IMR-90 (cell line): ENCODE measurements at regions not wholly inside any gene's neighbourhood (a gene's known extent, or its start where the extent isn't known, plus 50 kb on each side); places are given as distances from the start of the nearest gene placed in this dataset.

Experiments
- ATAC-seq: fragments of 200-7000 bp; cut with Tn5 transposase; 2 replicates; pipeline ENCODE4 v1.9.1; 2020; ENCODE audit warnings: low read depth, mild to moderate bottlenecking, moderate library complexity
- BruUV-seq: library from RNA; stranded (reverse); fragments of 400-500 nt; replicated peaks from 2 replicates; lab custom pipeline; 2021; lab: Mats Ljungman, UMichigan
- CTCF ChIA-PET: fragments of 300-600 bp; formaldehyde crosslinking; extraction: SDS; loops from one replicate; lab custom pipeline; 2021; ENCODE audit warnings: antibody characterized with exemption; lab: Yijun Ruan, JAX
- POLR2A ChIA-PET: fragments of 300-600 bp; sonication (Branson Sonifier 250); formaldehyde crosslinking; loops from one replicate; lab custom pipeline; 2022; ENCODE audit warnings: antibody characterized with exemption; ENCODE audit not compliant: unreplicated experiment; lab: Charles Lee
- DNase-seq: peaks from one replicate; pipeline ENCODE4 v3.0.0; 2013
- H2AFZ ChIP-seq: replicated peaks from 2 replicates; pipeline ENCODE3; 2013; ENCODE audit warnings: low read length, mild to moderate bottlenecking; ENCODE audit not compliant: poor library complexity
- H2AK5ac ChIP-seq: 2 replicates; pipeline ENCODE4 v1.6.1; 2013; ENCODE audit warnings: low read depth, low read length, inconsistent platforms
- H2AK9ac ChIP-seq: replicated peaks from 2 replicates; pipeline ENCODE3; 2013; ENCODE audit warnings: mild to moderate bottlenecking, low read depth, low read length, moderate library complexity; ENCODE audit not compliant: poor library complexity
- H2BK120ac ChIP-seq: 2 replicates; pipeline ENCODE4 v1.6.1; 2013; ENCODE audit warnings: low read depth, low read length, inconsistent platforms
- H2BK15ac ChIP-seq: 3 replicates; pipeline ENCODE4 v1.6.1; 2013; ENCODE audit warnings: low read depth, low read length, inconsistent platforms
- H2BK20ac ChIP-seq: 2 replicates; pipeline ENCODE4 v1.6.1; 2013; ENCODE audit warnings: low read depth, mild to moderate bottlenecking, inconsistent platforms, low read length, moderate library complexity
- H2BK5ac ChIP-seq: 2 replicates; pipeline ENCODE4 v1.6.1; 2013; ENCODE audit warnings: mild to moderate bottlenecking, low read depth, low read length, inconsistent platforms; ENCODE audit not compliant: poor library complexity, severe bottlenecking
- H3K14ac ChIP-seq: replicated peaks from 2 replicates; pipeline ENCODE4 v1.6.1; 2013; ENCODE audit warnings: low read depth, low read length, inconsistent platforms
- H3K18ac ChIP-seq: 2 replicates; pipeline ENCODE4 v1.6.1; 2013; ENCODE audit warnings: low read depth, low read length, control low read depth
- H3K23ac ChIP-seq: 2 replicates; pipeline ENCODE4 v1.6.1; 2013; ENCODE audit warnings: low read depth, low read length, inconsistent platforms
- H3K27ac ChIP-seq: 2 replicates; pipeline ENCODE4 v1.5.1; 2013; ENCODE audit warnings: mild to moderate bottlenecking, control low read depth, low read length; ENCODE audit not compliant: insufficient read depth
- H3K27me3 ChIP-seq: 2 replicates; pipeline ENCODE4 v1.6.1; 2013; ENCODE audit warnings: low read length; ENCODE audit not compliant: control insufficient read depth, insufficient read depth
- H3K36me3 ChIP-seq: 2 replicates; pipeline ENCODE4 v1.6.1; 2013; ENCODE audit warnings: low read length, mixed read lengths; ENCODE audit not compliant: control insufficient read depth, insufficient read depth
- H3K4ac ChIP-seq: 2 replicates; pipeline ENCODE4 v1.6.1; 2013; ENCODE audit warnings: low read depth, low read length, inconsistent platforms
- H3K4me1 ChIP-seq: 2 replicates; pipeline ENCODE4 v1.6.1; 2013; ENCODE audit warnings: low read length, mixed read lengths; ENCODE audit not compliant: control insufficient read depth, insufficient read depth
- H3K4me2 ChIP-seq: 2 replicates; pipeline ENCODE4 v1.6.1; 2013; ENCODE audit warnings: low read depth, mild to moderate bottlenecking, control low read depth, low read length, moderate library complexity
- H3K4me3 ChIP-seq: 2 replicates; pipeline ENCODE4 v1.5.1; 2013; ENCODE audit warnings: low read depth, mild to moderate bottlenecking, control low read depth, low read length, moderate library complexity; ENCODE audit not compliant: insufficient read depth
- H3K56ac ChIP-seq: 2 replicates; pipeline ENCODE4 v1.6.1; 2013; ENCODE audit warnings: low read length, inconsistent platforms; ENCODE audit not compliant: insufficient read depth; ENCODE audit errors: extremely low read depth
- H3K79me1 ChIP-seq, 2 experiments: 2 replicates each; pipeline ENCODE4 v1.6.1; 2013; ENCODE audit warnings: low read length in 2 of 2, inconsistent platforms in 1 of 2, low read depth in 1 of 2
- H3K9ac ChIP-seq: 2 replicates; pipeline ENCODE4 v1.6.1; 2013; ENCODE audit warnings: low read depth, low read length, control low read depth
- H3K9me1 ChIP-seq: 2 replicates; pipeline ENCODE4 v1.6.1; 2013; ENCODE audit warnings: low read length, inconsistent platforms; ENCODE audit not compliant: insufficient read depth
- H3K9me3 ChIP-seq: 2 replicates; pipeline ENCODE4 v1.6.1; 2013; ENCODE audit warnings: low read length; ENCODE audit not compliant: control insufficient read depth, insufficient read depth
- H4K20me1 ChIP-seq: 2 replicates; pipeline ENCODE4 v1.6.1; 2013; ENCODE audit warnings: low read length, inconsistent platforms; ENCODE audit not compliant: insufficient read depth
- H4K5ac ChIP-seq: 2 replicates; pipeline ENCODE4 v1.6.1; 2013; ENCODE audit warnings: mild to moderate bottlenecking, low read depth, low read length, control low read depth
- H4K8ac ChIP-seq, 2 experiments: 2 replicates each; pipeline ENCODE4 v1.6.1; 2013; ENCODE audit warnings: low read depth in 2 of 2, low read length in 2 of 2, control low read depth in 1 of 2, inconsistent platforms in 1 of 2
- H4K91ac ChIP-seq: 2 replicates; pipeline ENCODE4 v1.6.1; 2013; ENCODE audit warnings: low read depth, low read length, inconsistent platforms; ENCODE audit not compliant: insufficient read depth
- CEBPB ChIP-seq: IDR thresholded peaks from 2 replicates; pipeline ENCODE4 v1.6.1; 2012; ENCODE audit warnings: low read depth, low read length, improper control_type of control experiment
- POLR2A ChIP-seq: IDR thresholded peaks from 2 replicates; pipeline ENCODE4 v1.6.1; 2012; ENCODE audit warnings: mild to moderate bottlenecking, low read depth, low read length
- WGBS, 2 experiments: methylation state at CpG; one replicate each; pipeline versions ENCODE4 v1.1.5 to v1.1.7; 2013; ENCODE audit warnings: missing lambda C conversion rate in 2 of 2; ENCODE audit not compliant: insufficient read length in 1 of 2; ENCODE audit errors: extremely low coverage in 2 of 2; 5-methylcytosine and 5-hydroxymethylcytosine counted together
- dilution Hi-C: fragments of 300-500 bp; cut with HindIII; formaldehyde crosslinking; loops from one replicate; pipeline ENCODE4 v1.14.3; 2018; ENCODE audit warnings: low sequenced_read_pairs; ENCODE audit not compliant: unreplicated experiment
- in situ Hi-C: fragments of 300-500 bp; cut with MboI; formaldehyde crosslinking; loops from 3 replicates; pipeline ENCODE4 v1.14.3; 2019; ENCODE audit warnings: low sequenced_read_pairs, inconsistent platforms, mixed read lengths
- intact Hi-C: fragments of 100-400 bp; cut with micrococcal nuclease; formaldehyde crosslinking; loops from 2 replicates; pipeline ENCODE4 v1.10.0; 2022

- no peaks in the 10 kb centered on the region for H3K36me3 ChIP-seq
- no peaks in the 10 kb centered on the region; the same call in 1 of the 2 replicates for H3K9me3 ChIP-seq
- intact Hi-C loops (no loop called here), dilution Hi-C loops (no loop called here), in situ Hi-C loops (no loop called here)
- no peak overlapping the region for H3K56ac ChIP-seq
- H4K91ac ChIP-seq, result no peak overlapping the region
- H2AFZ ChIP-seq, result no peak overlapping the region
- peaks cover 4% of the 10 kb centered on the region for H3K4me1 ChIP-seq
- ChIA-PET POLR2A (no interaction called here), CTCF (no interaction called here)
- H3K27ac ChIP-seq, result no peak overlapping the region
- H3K4me2 ChIP-seq, result no peak overlapping the region
- H4K5ac ChIP-seq, result no peak overlapping the region
- 100% methylated on average over 1 of the region's 1 CpG; no CpG with 5 or more reads in 1 of the 2 experiments for WGBS, 2 experiments
- no peaks in the 10 kb centered on the region for H4K20me1 ChIP-seq
- no peak overlapping the region for H2BK5ac ChIP-seq
- H3K4me3 ChIP-seq, result no peak overlapping the region
- no peaks in the 10 kb centered on the region for H3K79me1 ChIP-seq
- no peak overlapping the region for H3K18ac ChIP-seq
- no peak overlapping the region for H3K4ac ChIP-seq
- no peak overlapping the region for H2BK15ac ChIP-seq
- no peak overlapping the region for H2BK20ac ChIP-seq
- DNase-seq (peak; percentile 45), ATAC-seq (no peak)
- no peaks in the 10 kb centered on the region for H3K27me3 ChIP-seq
- H4K8ac ChIP-seq, result no peak overlapping the region
- no peaks in the 10 kb centered on the region; the same call in 1 of the 2 replicates for H3K9me1 ChIP-seq
- no TSS peak for BruUV-seq
- TF ChIP-seq POLR2A (no peak), CEBPB (0 out of 2 replicates have a peak, but pooled peaks have one; percentile 20)
- no peak overlapping the region for H3K9ac ChIP-seq
- no peak overlapping the region for H2AK5ac ChIP-seq
- no peak overlapping the region for H2BK120ac ChIP-seq
- H3K14ac ChIP-seq, result no peak overlapping the region
- H3K23ac ChIP-seq, result no peak overlapping the region
- H2AK9ac ChIP-seq, result no peak overlapping the region
These were observed 389.7 kb downstream of the INHBA start for GRCh38 chr7:41313171-41313570.
